HepG2 (cell line): ENCODE measurements at regions not wholly inside any gene's neighbourhood (a gene's known extent, or its start where the extent isn't known, plus 50 kb on each side); places are given as distances from the start of the nearest gene placed in this dataset.

Experiments used
- HBP1 ChIP-seq: IDR thresholded peaks from 2 replicates; pipeline ENCODE4 v1.6.1; 2016; ENCODE audit warnings: low read depth, control low read depth
- NFRKB ChIP-seq: fragments of 450-650 bp; IDR thresholded peaks from 2 replicates; pipeline ENCODE4 v1.6.1; 2017
- NFYB ChIP-seq: sonication (generic); formaldehyde crosslinking; IDR thresholded peaks from 2 replicates; pipeline ENCODE4 v1.4.0; 2020; ENCODE audit warnings: missing genetic modification reagents
- PRDM15 ChIP-seq: sonication (generic); formaldehyde crosslinking; IDR thresholded peaks from 2 replicates; pipeline ENCODE4 v1.4.0; 2020; ENCODE audit warnings: missing genetic modification reagents
- RFX1 ChIP-seq: fragments of 450-650 bp; IDR thresholded peaks from 2 replicates; pipeline ENCODE4 v1.6.1; 2017
- USF2 ChIP-seq, 2 experiments: sonication (generic) in 1 of 2; formaldehyde crosslinking in 1 of 2; IDR thresholded peaks; 2 replicates each; pipeline versions ENCODE4 v1.5.1 to v1.6.1; 2011 to 2020; ENCODE audit warnings: borderline replicate concordance in 1 of 2, low read depth in 1 of 2, low read length in 1 of 2, mild to moderate bottlenecking in 1 of 2, missing genetic modification reagents in 1 of 2, moderate library complexity in 1 of 2
- ZBED4 ChIP-seq: sonication (generic); formaldehyde crosslinking; IDR thresholded peaks from 2 replicates; pipeline ENCODE4 v1.4.0; 2020; ENCODE audit warnings: missing genetic modification reagents, borderline replicate concordance
- ZFP91 ChIP-seq: sonication (generic); formaldehyde crosslinking; IDR thresholded peaks from 2 replicates; pipeline ENCODE4 v1.9.0; 2022; ENCODE audit warnings: missing genetic modification reagents, mild to moderate bottlenecking, borderline replicate concordance
- ZNF180 ChIP-seq: sonication (generic); formaldehyde crosslinking; IDR thresholded peaks from 2 replicates; pipeline ENCODE4 v1.4.0; 2020; ENCODE audit warnings: low read depth, missing genetic modification reagents, borderline replicate concordance
- ZNF629 ChIP-seq: sonication (generic); formaldehyde crosslinking; conservative IDR thresholded peaks from 2 replicates; pipeline ENCODE4 v1.5.0; 2020; ENCODE audit warnings: missing genetic modification reagents
- ZNF784 ChIP-seq: sonication (generic); formaldehyde crosslinking; IDR thresholded peaks from 2 replicates; pipeline ENCODE4 v1.5.1; 2020; ENCODE audit warnings: missing genetic modification reagents, mild to moderate bottlenecking, borderline replicate concordance

- TF ChIP-seq ZFP91, result peak; percentile 67; the same call in 1 of the 2 replicates
- no peak for TF ChIP-seq ZNF784 (CRISPR knock-in tag)
- no peak for TF ChIP-seq HBP1 (CRISPR knock-in tag)
- peak; percentile 39; the same call in 1 of the 2 replicates for TF ChIP-seq ZBED4 (CRISPR knock-in tag)
- TF ChIP-seq USF2 (IDR thresholded peaks at IDR 0.05; ENCODE audit: low read depth, low read length), result no peak
- no peak for TF ChIP-seq USF2 (CRISPR knock-in tag; IDR thresholded peaks at IDR 0.05; ENCODE audit: borderline replicate concordance)
- no peak for TF ChIP-seq ZNF180 (CRISPR knock-in tag)
- TF ChIP-seq NFYB (CRISPR knock-in tag), result no peak
- no peak for TF ChIP-seq ZNF629
- no peak for TF ChIP-seq PRDM15 (CRISPR knock-in tag)
- no peak for TF ChIP-seq NFRKB
- no peak for TF ChIP-seq RFX1
Observed at GRCh38 chr1:54488779-54489626, 59.0 kb upstream of the ACOT11 start (continued).
